ENCODE measurements at regions not wholly inside any gene's neighbourhood (a gene's known extent, or its start where the extent isn't known, plus 50 kb on each side); places are given as distances from the start of the nearest gene placed in this dataset.

- no peak for TF ChIP-seq CTCF (IDR thresholded peaks at IDR 0.05)
- no peaks in the 10 kb centered on the region for H3K27me3 ChIP-seq (replicated peaks; ENCODE audit: insufficient read depth)
- no peaks in the 10 kb centered on the region for H3K36me3 ChIP-seq
- no peak overlapping the region for H3K4me3 ChIP-seq
- H3K9me3 ChIP-seq = no peaks in the 10 kb centered on the region
- H3K27ac ChIP-seq = no peak overlapping the region
- ATAC-seq (ENCODE audit: insufficient number of reproducible peaks, low FRiP score, low read depth) (no peak), DNase-seq (ENCODE audit: low spot score) (no peak)
- H3K4me1 ChIP-seq (ENCODE audit: control insufficient read depth in 1 of 2, low read depth in 2 of 2) = no peaks in the 10 kb centered on the region
These were observed 712.4 kb downstream of the EPHA7 start for GRCh38 chr6:92706976-92707375.

DNA sequence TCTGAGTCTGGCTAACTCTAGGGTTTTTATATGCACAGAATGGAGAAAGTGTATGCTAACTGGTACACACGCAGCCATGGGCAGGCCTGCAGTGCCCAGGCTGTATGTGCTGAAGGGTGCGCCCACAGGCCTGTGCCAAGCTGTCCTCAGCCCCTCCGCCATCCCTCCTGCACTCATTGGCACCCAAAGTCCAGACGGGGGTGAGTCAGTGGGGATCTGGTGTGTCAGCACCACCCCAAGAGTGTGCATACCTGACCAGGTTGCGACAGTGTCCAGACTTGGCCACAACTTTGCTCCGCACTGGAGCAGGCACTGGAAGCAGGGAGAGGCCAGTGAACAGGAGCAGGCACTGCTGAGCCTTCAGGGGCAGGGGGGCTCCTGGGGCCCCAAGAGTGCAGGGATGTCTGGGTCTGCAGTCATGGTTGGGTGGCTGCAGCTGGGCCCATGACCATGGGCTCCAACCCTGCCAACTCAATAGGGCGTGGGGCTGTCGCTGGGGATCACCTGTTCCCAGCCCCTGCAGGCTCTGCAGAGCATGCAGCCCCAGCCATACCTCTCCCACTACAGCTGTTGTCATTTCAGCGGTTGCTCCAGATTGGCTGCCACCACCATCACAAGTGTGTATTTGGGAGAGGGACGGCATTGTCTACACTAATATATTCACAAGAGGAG is 717.8 kb downstream of the EPHA7 start:
- ATAC-seq (ENCODE audit: insufficient number of reproducible peaks, low FRiP score, low read depth) (no peak), DNase-seq (ENCODE audit: low spot score) (no peak)

DNA sequence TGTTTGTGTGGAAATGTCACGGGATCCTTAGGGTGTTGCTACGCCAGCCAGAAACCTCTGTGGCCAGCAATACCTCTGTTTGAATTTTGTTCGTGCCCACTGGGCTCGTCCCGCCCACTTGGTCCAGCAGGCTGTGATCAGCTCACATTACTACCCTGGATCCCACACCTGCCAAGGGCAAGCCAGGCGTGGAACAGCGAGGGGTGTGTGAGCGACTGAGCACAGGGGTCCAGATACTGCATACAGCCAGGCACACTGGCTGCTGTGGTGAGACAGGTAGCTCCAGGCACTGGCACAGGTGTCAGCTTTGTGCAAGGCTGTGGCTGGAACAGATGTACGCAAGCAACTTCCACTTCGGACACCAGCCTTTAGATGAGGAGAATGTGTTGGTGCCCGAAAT is 718.9 kb downstream of the EPHA7 start:
- DNase-seq (ENCODE audit: low spot score) (no peak), ATAC-seq (ENCODE audit: insufficient number of reproducible peaks, low FRiP score, low read depth) (no peak)
- no peak overlapping the region for H3K27ac ChIP-seq
- H3K9me3 ChIP-seq = no peaks in the 10 kb centered on the region
- no peaks in the 10 kb centered on the region for H3K27me3 ChIP-seq (replicated peaks; ENCODE audit: insufficient read depth)
- H3K4me1 ChIP-seq (ENCODE audit: control insufficient read depth in 1 of 2, low read depth in 2 of 2) = no peaks in the 10 kb centered on the region
- no peak overlapping the region for H3K4me3 ChIP-seq
- no peak for TF ChIP-seq CTCF (IDR thresholded peaks at IDR 0.05)
- H3K36me3 ChIP-seq = no peaks in the 10 kb centered on the region

More for the DNA sequence above, 717.8 kb downstream of the EPHA7 start:
- Histone ChIP-seq H3K27ac (no peak overlapping the region), H3K9me3 (no peaks in the 10 kb centered on the region), H3K27me3 (replicated peaks; ENCODE audit: insufficient read depth) (no peaks in the 10 kb centered on the region), H3K36me3 (no peaks in the 10 kb centered on the region), H3K4me3 (no peak overlapping the region), H3K4me1 (ENCODE audit: control insufficient read depth in 1 of 2, low read depth in 2 of 2) (no peaks in the 10 kb centered on the region)
- no peak for TF ChIP-seq CTCF (IDR thresholded peaks at IDR 0.05)

GRCh38 chr6:92690997-92691599 is 728.3 kb downstream of the EPHA7 start:
- no peak for TF ChIP-seq CTCF (IDR thresholded peaks at IDR 0.05)
- no peaks in the 10 kb centered on the region for H3K27me3 ChIP-seq (replicated peaks; ENCODE audit: insufficient read depth)
- no peak overlapping the region for H3K27ac ChIP-seq
- ATAC-seq (ENCODE audit: insufficient number of reproducible peaks, low FRiP score, low read depth) (no peak), DNase-seq (ENCODE audit: low spot score) (no peak)
- no peak overlapping the region for H3K4me3 ChIP-seq
- H3K4me1 ChIP-seq (ENCODE audit: control insufficient read depth in 1 of 2, low read depth in 2 of 2) = no peaks in the 10 kb centered on the region
- H3K9me3 ChIP-seq = no peaks in the 10 kb centered on the region
- no peaks in the 10 kb centered on the region for H3K36me3 ChIP-seq

DNA sequence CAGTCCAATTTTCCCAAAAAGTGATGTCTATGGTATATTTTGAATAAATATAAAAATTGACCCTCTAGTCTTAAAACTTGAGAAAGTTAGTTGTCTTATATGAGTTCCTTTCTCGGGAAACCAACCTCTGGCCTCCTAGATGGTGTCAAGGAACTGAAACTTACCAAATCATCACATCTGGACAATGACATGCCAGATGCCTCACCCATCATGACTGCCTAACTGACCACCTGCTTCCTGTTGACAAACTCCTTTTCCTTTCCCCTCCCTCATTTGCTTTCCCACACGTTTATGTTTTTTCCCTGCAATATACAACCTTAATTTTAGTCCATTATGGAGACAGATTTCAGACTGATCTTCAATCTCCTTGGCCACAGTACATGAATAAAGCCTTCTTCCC is 731.0 kb downstream of the EPHA7 start:
- Histone ChIP-seq H3K4me1 (ENCODE audit: control insufficient read depth in 1 of 2, low read depth in 2 of 2) (no peaks in the 10 kb centered on the region), H3K36me3 (no peaks in the 10 kb centered on the region), H3K9me3 (no peaks in the 10 kb centered on the region), H3K27me3 (replicated peaks; ENCODE audit: insufficient read depth) (no peaks in the 10 kb centered on the region), H3K27ac (no peak overlapping the region), H3K4me3 (no peak overlapping the region)
- ATAC-seq (ENCODE audit: insufficient number of reproducible peaks, low FRiP score, low read depth) = no peak
- TF ChIP-seq CTCF (IDR thresholded peaks at IDR 0.05) = no peak
- DNase-seq (ENCODE audit: low spot score) = no peak

All from thoracic aorta (tissue), 2 donors.